Left lung (tissue), 4 donors: ENCODE measurements at regions not wholly inside any gene's neighbourhood (a gene's known extent, or its start where the extent isn't known, plus 50 kb on each side); places are given as distances from the start of the nearest gene placed in this dataset.

ENCODE experiments used
- ATAC-seq: fragments of 200-7000 bp; cut with Tn5 transposase; one replicate; pipeline ENCODE4 v1.9.1; 2020; ENCODE audit warnings: moderate library complexity
- DNase-seq, 4 donors: peaks; one replicate each; pipeline ENCODE4 v3.0.0-alpha.2; 2013 to 2020
- H3K27ac ChIP-seq, 2 donors: fragments of 200-600 bp; sonication (generic) in 1 of 2; one replicate each; pipeline versions ENCODE4 v1.5.0 to v1.8.0; 2020 to 2021
- H3K27me3 ChIP-seq, 2 donors: fragments of 200-600 bp; sonication (generic) in 1 of 2; one replicate each; pipeline versions ENCODE4 v1.5.0 to v1.8.0; 2020 to 2021
- H3K36me3 ChIP-seq, 2 donors: fragments of 200-600 bp; sonication (generic) in 1 of 2; one replicate each; pipeline versions ENCODE4 v1.5.0 to v1.8.0; 2020 to 2021
- H3K4me1 ChIP-seq, 2 donors: fragments of 200-600 bp; one replicate each; pipeline ENCODE4 v1.8.0; 2021
- H3K4me3 ChIP-seq, 2 donors: fragments of 200-600 bp; sonication (generic) in 1 of 2; one replicate each; pipeline versions ENCODE4 v1.5.0 to v1.8.0; 2020 to 2021; ENCODE audit warnings: mild to moderate bottlenecking in 1 of 2
- H3K9me3 ChIP-seq, 2 donors: fragments of 200-600 bp; sonication (generic) in 1 of 2; one replicate each; pipeline versions ENCODE4 v1.5.0 to v1.8.0; 2020 to 2021
- CTCF ChIP-seq, 2 donors: fragments of 200-600 bp; sonication (generic) in 1 of 2; IDR thresholded peaks; one replicate each; pipeline versions ENCODE4 v1.5.0 to v1.8.0; 2021; ENCODE audit warnings: antibody characterized with exemption in 2 of 2
- intact Hi-C, 2 donors: fragments of 100-400 bp; cut with DNase I; formaldehyde crosslinking; loops; one replicate each; pipeline versions ENCODE4 v1.11.2 to v1.14.2; 2022
- donor health status: DM: no; HTN: yes; CAD: no.
- donor health status: DM: no; HTN: no; CAD: no.

- H3K36me3 ChIP-seq = no peaks in the 10 kb centered on the region
- H3K4me1 ChIP-seq = no peaks in the 10 kb centered on the region
- no peak overlapping the region for H3K27ac ChIP-seq
- H3K9me3 ChIP-seq = peaks cover 0 to 15% of the 10 kb centered on the region in 2 donors
- H3K4me3 ChIP-seq = no peak overlapping the region
- no peaks in the 10 kb centered on the region for H3K27me3 ChIP-seq
- no peak for TF ChIP-seq CTCF (IDR thresholded peaks at IDR 0.05)
- intact Hi-C loops = no loop called here
- no peak for DNase-seq
- ATAC-seq = no peak
Observed at GRCh38 chr13:63696055-63696454, 2280.4 kb upstream of the PCDH20 start.

- intact Hi-C loops = no loop called here
- no peak overlapping the region for H3K4me3 ChIP-seq
- H3K27me3 ChIP-seq = no peaks in the 10 kb centered on the region
- DNase-seq = peak in 1 of 4 donors; percentile 69
- no peaks in the 10 kb centered on the region for H3K36me3 ChIP-seq
- no peaks in the 10 kb centered on the region for H3K4me1 ChIP-seq
- peaks cover 0 to 11% of the 10 kb centered on the region in 2 donors for H3K9me3 ChIP-seq
- no peak for TF ChIP-seq CTCF (IDR thresholded peaks at IDR 0.05)
- H3K27ac ChIP-seq = no peak overlapping the region
- no peak for ATAC-seq
Observed at GRCh38 chr13:63693696-63694095, 2278.0 kb upstream of the PCDH20 start.

DNA sequence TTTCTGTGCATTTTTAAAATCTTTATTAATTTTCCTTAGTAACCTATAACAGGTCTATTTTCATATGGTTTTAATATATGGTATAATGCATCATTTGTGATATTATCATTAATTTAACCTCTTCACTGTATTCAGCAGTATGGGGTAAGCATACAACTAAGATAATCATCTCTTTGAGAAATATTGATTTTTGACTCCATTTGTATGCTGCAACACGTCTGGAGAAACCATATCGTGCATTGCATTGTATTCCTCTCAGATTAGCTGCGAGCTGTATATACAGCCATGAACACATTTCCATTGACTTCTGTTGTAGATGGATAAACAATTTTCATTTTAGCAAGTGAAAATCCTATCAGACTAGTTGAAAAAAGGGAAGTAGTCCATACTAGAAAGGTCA, 2275.8 kb upstream of the PCDH20 start:
- ATAC-seq (no peak), DNase-seq (no peak)
- Histone ChIP-seq H3K9me3 (peaks cover 0 to 24% of the 10 kb centered on the region in 2 donors), H3K4me1 (no peaks in the 10 kb centered on the region), H3K27ac (no peak overlapping the region), H3K27me3 (no peaks in the 10 kb centered on the region), H3K36me3 (no peaks in the 10 kb centered on the region), H3K4me3 (no peak overlapping the region)
- TF ChIP-seq CTCF (IDR thresholded peaks at IDR 0.05) = no peak
- intact Hi-C loops = no loop called here

DNA sequence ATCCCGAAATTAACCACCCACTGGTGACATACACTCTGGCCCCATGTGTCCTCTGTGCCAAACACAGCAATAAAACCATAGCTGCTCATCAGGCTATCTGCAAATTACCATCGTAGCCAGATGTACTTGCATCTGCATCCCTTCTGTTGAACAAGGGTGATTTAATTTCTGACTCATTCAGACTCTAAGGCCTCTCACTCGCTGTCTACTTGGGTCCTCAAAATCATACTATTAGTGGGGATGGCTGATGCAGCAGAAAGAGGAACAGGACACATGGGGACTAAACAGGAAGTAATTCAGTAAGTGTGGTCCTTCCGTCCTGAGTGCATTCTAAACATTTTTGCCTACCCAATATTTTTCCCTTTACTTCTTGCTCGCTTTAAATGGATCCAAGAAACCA, 2275.0 kb upstream of the PCDH20 start:
- TF ChIP-seq CTCF (IDR thresholded peaks at IDR 0.05) = no peak
- ATAC-seq (no peak), DNase-seq (no peak)
- intact Hi-C loops = no loop called here
- no peak overlapping the region for H3K27ac ChIP-seq
- H3K4me3 ChIP-seq = no peak overlapping the region
- H3K27me3 ChIP-seq = no peaks in the 10 kb centered on the region
- H3K36me3 ChIP-seq = no peaks in the 10 kb centered on the region
- peaks cover 0 to 24% of the 10 kb centered on the region in 2 donors for H3K9me3 ChIP-seq
- H3K4me1 ChIP-seq = no peaks in the 10 kb centered on the region

- Histone ChIP-seq H3K4me3 (no peak overlapping the region), H3K9me3 (peaks cover 0 to 31% of the 10 kb centered on the region in 2 donors), H3K4me1 (no peaks in the 10 kb centered on the region), H3K27me3 (no peaks in the 10 kb centered on the region), H3K36me3 (no peaks in the 10 kb centered on the region), H3K27ac (no peak overlapping the region)
- DNase-seq = no peak
- no peak for TF ChIP-seq CTCF (IDR thresholded peaks at IDR 0.05)
- intact Hi-C loops = no loop called here
- no peak for ATAC-seq
Observed at GRCh38 chr13:63684822-63685221, 2269.2 kb upstream of the PCDH20 start.
